Peyer's patch (tissue), 4 donors: ENCODE measurements at regions not wholly inside any gene's neighbourhood (a gene's known extent, or its start where the extent isn't known, plus 50 kb on each side); places are given as distances from the start of the nearest gene placed in this dataset.

ENCODE experiments used
- CTCF ChIP-seq, 6 experiments: fragments of 450-650 bp in 4 of 6; fragments of 200-600 bp in 2 of 6; sonication (generic) in 1 of 6; IDR thresholded peaks; one replicate each; pipeline ENCODE4 v1.5.1; 2017 to 2019; ENCODE audit warnings: antibody characterized with exemption in 6 of 6, mild to moderate bottlenecking in 3 of 6, moderate library complexity in 1 of 6
- POLR2A ChIP-seq, 2 donors: fragments of 450-650 bp; IDR thresholded peaks; one replicate each; pipeline ENCODE4 v1.5.1; 2017; ENCODE audit warnings: antibody characterized with exemption in 2 of 2, mild to moderate bottlenecking in 2 of 2, moderate library complexity in 2 of 2

- TF ChIP-seq CTCF (IDR thresholded peaks at IDR 0.05) (no peak), POLR2A (IDR thresholded peaks at IDR 0.05) (no peak)
Observed at GRCh38 chr3:127490271-127491023, 100.1 kb downstream of the TPRA1 start.
